ENCODE measurements at regions not wholly inside any gene's neighbourhood (a gene's known extent, or its start where the extent isn't known, plus 50 kb on each side); places are given as distances from the start of the nearest gene placed in this dataset.

GRCh38 chr1:5147806-5148205 is 493.4 kb downstream of the AJAP1 start:
- H4K20me1 ChIP-seq (ENCODE audit: control insufficient read depth, insufficient read depth, low read length, poor library complexity, severe bottlenecking), result no peaks in the 10 kb centered on the region
- H3K27me3 ChIP-seq (replicated peaks in 1 of 4; ENCODE audit: control extremely low read depth in 1 of 4, control insufficient read depth in 3 of 4, insufficient read depth in 4 of 4, low read length in 3 of 4), result peaks cover 0 to 3% (median 0%) of the 10 kb centered on the region in 4 experiments
- H3K9ac ChIP-seq (ENCODE audit: low read length), result no peak overlapping the region
- intact Hi-C loops (cut with micrococcal nuclease), result no loop called here
- Mint-ChIP-seq H3K27me3 (peaks cover 12% of the 10 kb centered on the region), H3K4me1 (no peaks in the 10 kb centered on the region), H3K4me3 (no peak overlapping the region), H3K27ac (no peak overlapping the region), H3K9me3 (ENCODE audit: insufficient read depth) (peaks cover 2% of the 10 kb centered on the region)
- TF ChIP-seq CTCF (IDR thresholded peaks at IDR 0.05), result no peak
- no peak for TF ChIP-seq EZH2 (IDR thresholded peaks at IDR 0.05; ENCODE audit: borderline replicate concordance, insufficient read depth, low read depth, low read length, poor library complexity, severe bottlenecking)
- no CpG with 5 or more reads among the region's 1 CpG for WGBS (ENCODE audit: insufficient coverage)
- H3K4me1 ChIP-seq (ENCODE audit: control insufficient read depth in 2 of 2, insufficient read depth in 2 of 2, low read length in 2 of 2), result no peaks in the 10 kb centered on the region
- DNase-seq (no peak), ATAC-seq (ENCODE audit: low read depth) (no peak)
- H3K79me2 ChIP-seq (ENCODE audit: control insufficient read depth, insufficient read depth, low read length), result no peaks in the 10 kb centered on the region
- no peaks in the 10 kb centered on the region for H3K36me3 ChIP-seq (replicated peaks in 1 of 2; ENCODE audit: control extremely low read depth in 1 of 2, control insufficient read depth in 1 of 2, extremely low read depth in 1 of 2, insufficient read depth in 2 of 2, low read length in 1 of 2)
- ChIA-PET POLR2A (no interaction called here), CTCF (no interaction called here)
- no peak overlapping the region for H3K27ac ChIP-seq (ENCODE audit: low read length in 2 of 2)
- H3K4me3 ChIP-seq (ENCODE audit: control extremely low read depth in 1 of 5, extremely low read depth in 1 of 5, insufficient read depth in 1 of 5, low read depth in 2 of 5, low read length in 4 of 5), result no peak overlapping the region
- H3K4me2 ChIP-seq (replicated peaks; ENCODE audit: low read depth, low read length, poor library complexity, severe bottlenecking), result no peak overlapping the region
- no peak overlapping the region for H2AFZ ChIP-seq (ENCODE audit: insufficient read depth, low read depth, low read length, poor library complexity, severe bottlenecking)
- H3K9me3 ChIP-seq (ENCODE audit: control extremely low read depth in 1 of 3, control insufficient read depth in 2 of 3, insufficient read depth in 1 of 3, low read length in 2 of 3), result no peaks in the 10 kb centered on the region

GRCh38 chr1:5142389-5142788 is 488.0 kb downstream of the AJAP1 start:
- no peaks in the 10 kb centered on the region for H3K36me3 ChIP-seq (replicated peaks in 1 of 2; ENCODE audit: control extremely low read depth in 1 of 2, control insufficient read depth in 1 of 2, extremely low read depth in 1 of 2, insufficient read depth in 2 of 2, low read length in 1 of 2)
- H2AFZ ChIP-seq (ENCODE audit: insufficient read depth, low read depth, low read length, poor library complexity, severe bottlenecking), result no peak overlapping the region
- no peaks in the 10 kb centered on the region for H3K79me2 ChIP-seq (ENCODE audit: control insufficient read depth, insufficient read depth, low read length)
- Mint-ChIP-seq H3K9me3 (ENCODE audit: insufficient read depth) (no peaks in the 10 kb centered on the region), H3K27ac (no peak overlapping the region), H3K4me1 (no peaks in the 10 kb centered on the region), H3K4me3 (no peak overlapping the region), H3K27me3 (peaks cover 12% of the 10 kb centered on the region)
- CTCF ChIA-PET, result no interaction called here
- DNase-seq (no peak), ATAC-seq (ENCODE audit: low read depth) (no peak)
- TF ChIP-seq CTCF (IDR thresholded peaks at IDR 0.05) (no peak), EZH2 (IDR thresholded peaks at IDR 0.05; ENCODE audit: borderline replicate concordance, insufficient read depth, low read depth, low read length, poor library complexity, severe bottlenecking) (no peak)
- no peaks in the 10 kb centered on the region for H3K9me3 ChIP-seq (ENCODE audit: control extremely low read depth in 1 of 3, control insufficient read depth in 2 of 3, insufficient read depth in 1 of 3, low read length in 2 of 3)
- no peaks in the 10 kb centered on the region for H3K4me1 ChIP-seq (ENCODE audit: control insufficient read depth in 2 of 2, insufficient read depth in 2 of 2, low read length in 2 of 2)
- H3K27me3 ChIP-seq (replicated peaks in 1 of 4; ENCODE audit: control extremely low read depth in 1 of 4, control insufficient read depth in 3 of 4, insufficient read depth in 4 of 4, low read length in 3 of 4), result peaks cover 0 to 3% (median 0%) of the 10 kb centered on the region in 4 experiments
- H4K20me1 ChIP-seq (ENCODE audit: control insufficient read depth, insufficient read depth, low read length, poor library complexity, severe bottlenecking), result no peaks in the 10 kb centered on the region
- H3K4me2 ChIP-seq (replicated peaks; ENCODE audit: low read depth, low read length, poor library complexity, severe bottlenecking), result no peak overlapping the region
- H3K4me3 ChIP-seq (ENCODE audit: control extremely low read depth in 1 of 5, extremely low read depth in 1 of 5, insufficient read depth in 1 of 5, low read depth in 2 of 5, low read length in 4 of 5), result no peak overlapping the region
- POLR2A ChIA-PET, result no interaction called here
- intact Hi-C loops (cut with micrococcal nuclease), result no loop called here
- H3K27ac ChIP-seq (ENCODE audit: low read length in 2 of 2), result no peak overlapping the region
- H3K9ac ChIP-seq (ENCODE audit: low read length), result no peak overlapping the region
- WGBS (ENCODE audit: insufficient coverage), result 100% methylated on average over 1 of the region's 3 CpGs
